B cell (primary cell): ENCODE measurements at regions not wholly inside any gene's neighbourhood (a gene's known extent, or its start where the extent isn't known, plus 50 kb on each side); places are given as distances from the start of the nearest gene placed in this dataset.

Source experiments
- ATAC-seq: fragments of 200-7000 bp; cut with Tn5 transposase; one replicate; pipeline ENCODE4 v1.10.0; 2021; ENCODE audit warnings: low read depth, mild to moderate bottlenecking, moderate number of reproducible peaks, moderate library complexity
- CTCF ChIA-PET: fragments of 350-600 bp; sonication (Branson Sonifier 250); formaldehyde crosslinking; loops from one replicate; lab custom pipeline; 2021; ENCODE audit warnings: antibody characterized with exemption, inconsistent platforms; lab: Charles Lee
- POLR2A ChIA-PET: fragments of 350-600 bp; sonication (Branson Sonifier 250); formaldehyde crosslinking; loops from one replicate; lab custom pipeline; 2021; ENCODE audit warnings: antibody characterized with exemption; lab: Charles Lee
- DNase-seq: peaks from one replicate; pipeline ENCODE4 v3.0.0; 2013
- H2AFZ ChIP-seq: 2 replicates; pipeline ENCODE4 v1.6.1; 2012; ENCODE audit warnings: mild to moderate bottlenecking, low read depth, low read length; ENCODE audit not compliant: insufficient read depth, poor library complexity, severe bottlenecking
- H3K27ac ChIP-seq, 2 donors: 1 replicate in 1 of 2; 2 replicates in 1 of 2; pipeline ENCODE4 v1.5.1; 2012 to 2013; ENCODE audit warnings: low read length in 2 of 2, mild to moderate bottlenecking in 2 of 2, moderate library complexity in 1 of 2
- H3K27me3 ChIP-seq, 4 experiments: fragments of 200-600 bp in 1 of 4; sonication (generic) in 1 of 4; replicated peaks in 1 of 4; 1 replicate in 2 of 4; 2 replicates in 2 of 4; pipeline versions ENCODE4 v1.6.1 to v1.7.0; 2013 to 2016; ENCODE audit warnings: low read length in 3 of 4, mild to moderate bottlenecking in 2 of 4, mixed read lengths in 1 of 4, moderate library complexity in 1 of 4; ENCODE audit not compliant: insufficient read depth in 4 of 4, control insufficient read depth in 3 of 4; ENCODE audit errors: control extremely low read depth in 1 of 4
- H3K36me3 ChIP-seq, 2 experiments: replicated peaks in 1 of 2; 1 replicate in 1 of 2; 2 replicates in 1 of 2; pipeline versions ENCODE4 v1.6.1 to v1.7.1; 2013; ENCODE audit warnings: low read length in 1 of 2; ENCODE audit not compliant: insufficient read depth in 2 of 2, control insufficient read depth in 1 of 2; ENCODE audit errors: control extremely low read depth in 1 of 2, extremely low read depth in 1 of 2
- H3K4me1 ChIP-seq, 2 donors: fragments of 200-600 bp in 1 of 2; sonication (generic) in 1 of 2; 1 replicate in 1 of 2; 2 replicates in 1 of 2; pipeline versions ENCODE4 v1.5.1 to v1.6.1; 2013 to 2017; ENCODE audit warnings: low read length in 2 of 2; ENCODE audit not compliant: control insufficient read depth in 2 of 2, insufficient read depth in 2 of 2
- H3K4me2 ChIP-seq: replicated peaks from 2 replicates; pipeline ENCODE3; 2012; ENCODE audit warnings: mild to moderate bottlenecking, low read depth, low read length; ENCODE audit not compliant: poor library complexity, severe bottlenecking
- H3K4me3 ChIP-seq, 5 experiments: fragments of 200-600 bp in 1 of 5; sonication (generic) in 1 of 5; 1 replicate in 3 of 5; 2 replicates in 2 of 5; pipeline versions ENCODE4 v1.5.1 to v1.7.0; 2011 to 2016; ENCODE audit warnings: low read length in 4 of 5, mild to moderate bottlenecking in 4 of 5, low read depth in 2 of 5, control low read depth in 1 of 5, moderate library complexity in 1 of 5; ENCODE audit not compliant: insufficient read depth in 1 of 5; ENCODE audit errors: control extremely low read depth in 1 of 5, extremely low read depth in 1 of 5
- H3K79me2 ChIP-seq: fragments of 200-600 bp; sonication (generic); one replicate; pipeline ENCODE4 v1.6.0; 2016; ENCODE audit warnings: low read length; ENCODE audit not compliant: control insufficient read depth, insufficient read depth
- H3K9ac ChIP-seq: fragments of 200-600 bp; sonication (generic); 2 replicates; pipeline ENCODE4 v1.6.1; 2017; ENCODE audit warnings: mild to moderate bottlenecking, low read length, moderate library complexity
- H3K9me3 ChIP-seq, 3 donors: one replicate each; pipeline versions ENCODE4 v1.6.1 to v1.7.1; 2013; ENCODE audit warnings: low read length in 2 of 3; ENCODE audit not compliant: control insufficient read depth in 2 of 3, insufficient read depth in 1 of 3; ENCODE audit errors: control extremely low read depth in 1 of 3
- H4K20me1 ChIP-seq: 2 replicates; pipeline ENCODE4 v1.6.0; 2012; ENCODE audit warnings: mild to moderate bottlenecking, low read length; ENCODE audit not compliant: insufficient read depth, control insufficient read depth, poor library complexity, severe bottlenecking
- H3K27ac Mint-ChIP-seq: one replicate; pipeline ENCODE4 v1.8.0; 2021; ENCODE audit warnings: mixed read lengths
- H3K27me3 Mint-ChIP-seq: one replicate; pipeline ENCODE4 v1.8.0; 2021; ENCODE audit warnings: mixed read lengths
- H3K4me1 Mint-ChIP-seq: one replicate; pipeline ENCODE4 v1.8.0; 2021; ENCODE audit warnings: mixed read lengths
- H3K4me3 Mint-ChIP-seq: one replicate; pipeline ENCODE4 v1.8.0; 2021; ENCODE audit warnings: mixed read lengths
- H3K9me3 Mint-ChIP-seq: one replicate; pipeline ENCODE4 v1.8.0; 2022; ENCODE audit warnings: mixed read lengths; ENCODE audit not compliant: insufficient read depth
- CTCF ChIP-seq: fragments of 200-600 bp; IDR thresholded peaks from one replicate; pipeline ENCODE4 v1.8.0; 2022; ENCODE audit warnings: antibody characterized with exemption, mild to moderate bottlenecking
- EZH2 ChIP-seq: IDR thresholded peaks from 2 replicates; pipeline ENCODE4 v1.6.1; 2012; ENCODE audit warnings: borderline replicate concordance, low read depth, mild to moderate bottlenecking, moderate library complexity, low read length; ENCODE audit not compliant: insufficient read depth, poor library complexity, severe bottlenecking
- WGBS: methylation state at CpG from one replicate; pipeline ENCODE4 v1.1.5; 2013; ENCODE audit warnings: missing lambda C conversion rate; ENCODE audit not compliant: insufficient coverage; 5-methylcytosine and 5-hydroxymethylcytosine counted together
- intact Hi-C: fragments of 100-400 bp; cut with micrococcal nuclease; formaldehyde crosslinking; loops from one replicate; pipeline ENCODE4 v1.10.0; 2022

GRCh38 chr5:135171336-135171735 is 137.3 kb upstream of the PITX1 start:
- no peaks in the 10 kb centered on the region for H3K4me1 ChIP-seq
- no peak overlapping the region for H2AFZ ChIP-seq
- ChIA-PET CTCF (no interaction called here), POLR2A (no interaction called here)
- Mint-ChIP-seq H3K27me3 (peaks cover 56% of the 10 kb centered on the region), H3K9me3 (no peaks in the 10 kb centered on the region), H3K4me3 (no peak overlapping the region), H3K4me1 (no peaks in the 10 kb centered on the region), H3K27ac (no peak overlapping the region)
- peaks cover 0 to 27% (median 5%) of the 10 kb centered on the region in 4 experiments for H3K27me3 ChIP-seq
- TF ChIP-seq EZH2 = no peak
- no peak for TF ChIP-seq CTCF
- no peaks in the 10 kb centered on the region for H4K20me1 ChIP-seq
- H3K4me2 ChIP-seq = no peak overlapping the region
- no peak overlapping the region for H3K4me3 ChIP-seq
- intact Hi-C loops = no loop called here
- no peak overlapping the region for H3K27ac ChIP-seq
- DNase-seq (no peak), ATAC-seq (no peak)
- H3K36me3 ChIP-seq = no peaks in the 10 kb centered on the region
- WGBS = no CpG with 5 or more reads among the region's 1 CpG
- no peaks in the 10 kb centered on the region for H3K9me3 ChIP-seq
- H3K9ac ChIP-seq = no peak overlapping the region
- no peaks in the 10 kb centered on the region for H3K79me2 ChIP-seq

GRCh38 chr5:135170500-135170899 is 136.5 kb upstream of the PITX1 start:
- no peak for ATAC-seq
- Histone ChIP-seq H3K79me2 (no peaks in the 10 kb centered on the region), H3K4me2 (no peak overlapping the region), H4K20me1 (no peaks in the 10 kb centered on the region), H3K36me3 (no peaks in the 10 kb centered on the region), H2AFZ (no peak overlapping the region), H3K9me3 (no peaks in the 10 kb centered on the region), H3K27me3 (peaks cover 0 to 27% (median 5%) of the 10 kb centered on the region in 4 experiments), H3K4me1 (no peaks in the 10 kb centered on the region), H3K27ac (no peak overlapping the region), H3K4me3 (no peak overlapping the region), H3K9ac (no peak overlapping the region)
- Mint-ChIP-seq H3K9me3 (no peaks in the 10 kb centered on the region), H3K27me3 (peaks cover 62% of the 10 kb centered on the region), H3K4me1 (no peaks in the 10 kb centered on the region), H3K27ac (no peak overlapping the region), H3K4me3 (no peak overlapping the region)
- intact Hi-C loops = no loop called here
- ChIA-PET CTCF (no interaction called here), POLR2A (no interaction called here)
- WGBS = no CpG with 5 or more reads among the region's 2 CpGs
- DNase-seq = no peak
- TF ChIP-seq EZH2 (no peak), CTCF (no peak)
